Coronary artery (tissue), 2 donors: ENCODE measurements at regions not wholly inside any gene's neighbourhood (a gene's known extent, or its start where the extent isn't known, plus 50 kb on each side); places are given as distances from the start of the nearest gene placed in this dataset.

Source experiments
- DNase-seq: peaks from one replicate; pipeline ENCODE4 v3.0.0-alpha.2; 2017; ENCODE audit warnings: low spot score
- H3K27ac ChIP-seq, 2 donors: fragments of 200-600 bp; sonication (generic); one replicate each; pipeline ENCODE4 v1.5.1; 2016 to 2019
- H3K4me3 ChIP-seq: fragments of 200-600 bp; sonication (generic); 2 replicates; pipeline ENCODE4 v1.5.1; 2016; ENCODE audit warnings: mild to moderate bottlenecking, moderate library complexity
- TF ChIP-seq, protein P1 (sequence below): fragments of 200-600 bp; sonication (generic); IDR thresholded peaks from one replicate; pipeline ENCODE4 v1.5.1; 2019; ENCODE audit warnings: antibody characterized with exemption

- TF ChIP-seq, protein P1, sequence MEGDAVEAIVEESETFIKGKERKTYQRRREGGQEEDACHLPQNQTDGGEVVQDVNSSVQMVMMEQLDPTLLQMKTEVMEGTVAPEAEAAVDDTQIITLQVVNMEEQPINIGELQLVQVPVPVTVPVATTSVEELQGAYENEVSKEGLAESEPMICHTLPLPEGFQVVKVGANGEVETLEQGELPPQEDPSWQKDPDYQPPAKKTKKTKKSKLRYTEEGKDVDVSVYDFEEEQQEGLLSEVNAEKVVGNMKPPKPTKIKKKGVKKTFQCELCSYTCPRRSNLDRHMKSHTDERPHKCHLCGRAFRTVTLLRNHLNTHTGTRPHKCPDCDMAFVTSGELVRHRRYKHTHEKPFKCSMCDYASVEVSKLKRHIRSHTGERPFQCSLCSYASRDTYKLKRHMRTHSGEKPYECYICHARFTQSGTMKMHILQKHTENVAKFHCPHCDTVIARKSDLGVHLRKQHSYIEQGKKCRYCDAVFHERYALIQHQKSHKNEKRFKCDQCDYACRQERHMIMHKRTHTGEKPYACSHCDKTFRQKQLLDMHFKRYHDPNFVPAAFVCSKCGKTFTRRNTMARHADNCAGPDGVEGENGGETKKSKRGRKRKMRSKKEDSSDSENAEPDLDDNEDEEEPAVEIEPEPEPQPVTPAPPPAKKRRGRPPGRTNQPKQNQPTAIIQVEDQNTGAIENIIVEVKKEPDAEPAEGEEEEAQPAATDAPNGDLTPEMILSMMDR = no peak
- Histone ChIP-seq H3K27ac (no peak overlapping the region), H3K4me3 (no peak overlapping the region)
- DNase-seq = no peak
These were observed 113.8 kb downstream of the PLK2 start for GRCh38 chr5:58346041-58346440.

DNA sequence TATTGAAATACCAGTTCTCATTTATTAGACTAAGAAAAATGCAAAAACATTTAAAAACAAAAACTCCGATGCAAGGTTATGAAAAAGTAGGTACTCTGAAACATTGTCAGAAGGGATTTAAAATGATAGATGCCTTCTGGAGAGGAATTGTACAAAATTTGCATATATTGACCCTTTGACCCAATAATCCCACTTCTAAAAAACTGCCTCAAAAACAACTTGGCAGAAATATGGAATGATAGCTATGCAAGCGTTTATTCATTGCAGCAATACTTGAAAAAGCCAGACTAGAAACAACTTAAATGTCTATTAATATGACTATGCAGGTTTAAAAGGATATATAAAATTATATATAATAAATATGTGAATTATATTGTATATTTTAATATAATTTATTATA lies 118.4 kb downstream of the PLK2 start:
- Histone ChIP-seq H3K4me3 (no peak overlapping the region), H3K27ac (no peak overlapping the region)
- TF ChIP-seq, protein P1 = no peak
- DNase-seq = no peak

GRCh38 chr5:58335518-58335917 lies 124.4 kb downstream of the PLK2 start:
- Histone ChIP-seq H3K27ac (no peak overlapping the region), H3K4me3 (no peak overlapping the region)
- DNase-seq = no peak
- TF ChIP-seq, protein P1 = no peak

DNA sequence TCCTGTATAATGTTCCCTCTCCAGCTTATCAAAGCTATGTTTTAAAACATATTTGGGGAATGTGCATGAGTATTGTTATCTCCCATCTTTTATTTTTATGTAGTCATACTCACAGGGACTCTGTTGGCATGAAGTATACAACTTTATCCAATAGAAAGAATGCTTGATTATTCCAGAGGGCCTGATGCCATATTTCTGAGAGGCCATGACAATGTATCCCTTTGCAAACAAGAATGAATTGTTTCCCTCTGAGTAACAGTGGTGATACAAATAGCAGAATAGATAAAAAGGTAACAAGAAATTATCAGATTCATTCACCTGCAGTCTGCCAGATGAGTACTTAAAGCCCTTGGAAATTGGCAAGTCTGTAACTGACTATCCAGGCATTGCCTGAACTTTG lies 125.9 kb downstream of the PLK2 start:
- no peak for DNase-seq
- H3K27ac ChIP-seq = no peak overlapping the region
- TF ChIP-seq, protein P1 = no peak
- no peak overlapping the region for H3K4me3 ChIP-seq

DNA sequence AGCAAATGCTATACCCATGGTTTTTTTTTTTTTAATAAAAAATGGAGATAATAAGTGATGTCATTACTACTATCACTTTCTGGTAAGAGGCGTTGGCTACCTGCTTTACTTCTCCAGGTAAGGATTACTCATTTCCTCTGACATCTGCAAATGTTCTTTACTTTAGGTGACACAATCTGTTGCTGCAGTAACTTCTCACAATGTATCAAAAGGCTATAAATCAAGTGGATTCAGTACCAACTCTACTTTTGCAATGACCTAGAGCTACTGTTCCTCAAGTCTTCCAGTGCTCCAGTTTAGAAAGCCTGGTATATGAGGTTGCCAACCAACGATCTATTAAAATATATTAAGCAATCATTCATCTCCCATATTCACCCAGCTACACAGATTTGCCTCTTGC lies 129.1 kb downstream of the PLK2 start:
- Histone ChIP-seq H3K4me3 (no peak overlapping the region), H3K27ac (no peak overlapping the region)
- TF ChIP-seq, protein P1 = no peak
- no peak for DNase-seq

DNA sequence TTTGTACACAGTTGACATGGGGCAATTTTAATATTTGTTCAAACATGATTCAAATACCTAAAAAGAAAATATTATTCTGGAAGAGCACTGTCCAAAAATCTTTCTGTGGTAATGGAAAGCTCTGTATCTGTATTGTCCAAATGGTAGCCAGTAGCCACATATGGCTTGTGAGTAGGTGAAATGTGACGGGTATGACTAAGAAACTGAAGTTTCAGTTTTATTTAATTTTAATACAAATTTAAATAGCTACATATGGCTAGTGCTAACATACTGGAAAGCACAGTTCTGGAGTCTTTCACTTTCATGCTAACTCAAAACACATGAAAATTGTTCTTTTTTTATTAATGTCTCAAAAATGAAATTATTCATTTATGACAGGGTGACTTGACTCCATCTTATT lies 132.6 kb downstream of the PLK2 start:
- TF ChIP-seq, protein P1 = no peak
- no peak for DNase-seq
- H3K27ac ChIP-seq = no peak overlapping the region
- no peak overlapping the region for H3K4me3 ChIP-seq

GRCh38 chr5:58326022-58326421 lies 133.9 kb downstream of the PLK2 start:
- Histone ChIP-seq H3K4me3 (no peak overlapping the region), H3K27ac (no peak overlapping the region)
- TF ChIP-seq, protein P1 = no peak
- DNase-seq = no peak
